Pancreas (tissue), 10 donors: ENCODE measurements at regions not wholly inside any gene's neighbourhood (a gene's known extent, or its start where the extent isn't known, plus 50 kb on each side); places are given as distances from the start of the nearest gene placed in this dataset.

ENCODE experiments used
- ATAC-seq, 4 donors: fragments of 200-7000 bp; cut with Tn5 transposase; one replicate each; pipeline versions ENCODE4 v1.8.0 to v1.9.1; 2020; ENCODE audit warnings: mild to moderate bottlenecking in 4 of 4, moderate library complexity in 4 of 4
- DNase-seq, 6 donors: peaks; one replicate each; pipeline ENCODE4 v3.0.0-alpha.2; 2020
- FAIRE-seq: peaks from 2 replicates; lab custom pipeline; 2012; peaks lifted over from hg19 to GRCh38; lab: Jason Lieb, UNC
- H3K27ac ChIP-seq, 4 donors: fragments of 200-600 bp; sonication (generic); 1 replicate in 3 of 4; 2 replicates in 1 of 4; pipeline versions ENCODE4 v1.5.0 to v1.8.0; 2020
- H3K27me3 ChIP-seq, 4 donors: fragments of 200-600 bp; one replicate each; pipeline ENCODE4 v1.8.0; 2021
- H3K36me3 ChIP-seq, 3 donors: fragments of 200-600 bp; sonication (generic) in 1 of 3; one replicate each; pipeline versions ENCODE4 v1.5.0 to v1.8.0; 2020 to 2021
- H3K4me1 ChIP-seq, 3 donors: fragments of 200-600 bp; one replicate each; pipeline ENCODE4 v1.8.0; 2021
- H3K4me3 ChIP-seq, 4 donors: fragments of 200-600 bp; sonication (generic) in 2 of 4; one replicate each; pipeline versions ENCODE4 v1.5.0 to v1.8.0; 2020 to 2021
- H3K9me3 ChIP-seq, 4 donors: fragments of 200-600 bp; one replicate each; pipeline ENCODE4 v1.8.0; 2021
- WGBS, 2 donors: extraction: QIAGEN DNeasy Blood & Tissue Kit; methylation state at CpG; one replicate each; pipeline ENCODE4 v1.1.7; 2013; 5-methylcytosine and 5-hydroxymethylcytosine counted together
- intact Hi-C, 3 donors: fragments of 100-400 bp; cut with DNase I; formaldehyde crosslinking; loops; one replicate each; pipeline versions ENCODE4 v1.11.1 to v1.14.2; 2022
- TF ChIP-seq, protein P1 (sequence below), 4 donors: fragments of 200-600 bp; sonication (generic) in 3 of 4; IDR thresholded peaks; one replicate each; pipeline versions ENCODE4 v1.5.0 to v1.8.0; 2021; ENCODE audit warnings: antibody characterized with exemption in 4 of 4
- donor health status: healthy with polysubstance abuse.
- donor health status: DM: no; HTN: no; CAD: no; lungs with moderate emphysema.
- donor health status: DM: no; HTN: no; CAD: no.
- donor health status: control.
- donor health status: control.
- donor health status: Bipolar disorder and iron deficiency.
- donor health status: DM: yes; HTN: yes; CAD: no.
- donor health status: DM: no; HTN: no; CAD: no.
- donor health status: DM: no; HTN: no; CAD: no.
- donor health status: DM: yes; HTN: yes; CAD: no.

DNA sequence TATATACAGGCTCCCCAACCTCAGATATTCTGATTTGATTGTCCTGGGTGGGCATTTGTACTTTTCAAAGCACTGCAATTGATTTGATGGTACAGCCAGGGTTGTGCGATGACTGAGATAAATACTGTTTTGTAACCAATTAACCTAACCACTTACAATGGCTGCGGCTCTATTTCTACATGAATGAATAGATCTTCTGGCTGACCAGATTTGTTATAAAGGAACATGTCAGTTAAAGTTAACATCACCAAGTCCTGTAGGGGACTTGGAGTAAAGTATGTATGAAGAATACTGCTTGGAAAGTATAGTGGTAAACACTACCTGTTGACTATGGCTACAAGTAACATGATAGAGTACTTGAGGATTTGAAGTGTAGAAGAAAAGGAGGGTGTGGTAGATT lies 369.2 kb upstream of the JAG1 start:
- Histone ChIP-seq H3K36me3 (no peaks in the 10 kb centered on the region), H3K9me3 (no peaks in the 10 kb centered on the region), H3K4me3 (no peak overlapping the region), H3K27ac (no peak overlapping the region), H3K4me1 (no peaks in the 10 kb centered on the region), H3K27me3 (no peaks in the 10 kb centered on the region)
- FAIRE-seq (no peak), ATAC-seq (no peak), DNase-seq (no peak)
- WGBS, 2 donors: 91 to 94% methylated on average over 2 of the region's 2 CpGs
- intact Hi-C loops: no loop called here
- TF ChIP-seq, protein P1, sequence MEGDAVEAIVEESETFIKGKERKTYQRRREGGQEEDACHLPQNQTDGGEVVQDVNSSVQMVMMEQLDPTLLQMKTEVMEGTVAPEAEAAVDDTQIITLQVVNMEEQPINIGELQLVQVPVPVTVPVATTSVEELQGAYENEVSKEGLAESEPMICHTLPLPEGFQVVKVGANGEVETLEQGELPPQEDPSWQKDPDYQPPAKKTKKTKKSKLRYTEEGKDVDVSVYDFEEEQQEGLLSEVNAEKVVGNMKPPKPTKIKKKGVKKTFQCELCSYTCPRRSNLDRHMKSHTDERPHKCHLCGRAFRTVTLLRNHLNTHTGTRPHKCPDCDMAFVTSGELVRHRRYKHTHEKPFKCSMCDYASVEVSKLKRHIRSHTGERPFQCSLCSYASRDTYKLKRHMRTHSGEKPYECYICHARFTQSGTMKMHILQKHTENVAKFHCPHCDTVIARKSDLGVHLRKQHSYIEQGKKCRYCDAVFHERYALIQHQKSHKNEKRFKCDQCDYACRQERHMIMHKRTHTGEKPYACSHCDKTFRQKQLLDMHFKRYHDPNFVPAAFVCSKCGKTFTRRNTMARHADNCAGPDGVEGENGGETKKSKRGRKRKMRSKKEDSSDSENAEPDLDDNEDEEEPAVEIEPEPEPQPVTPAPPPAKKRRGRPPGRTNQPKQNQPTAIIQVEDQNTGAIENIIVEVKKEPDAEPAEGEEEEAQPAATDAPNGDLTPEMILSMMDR (IDR thresholded peaks at IDR 0.05): no peak

DNA sequence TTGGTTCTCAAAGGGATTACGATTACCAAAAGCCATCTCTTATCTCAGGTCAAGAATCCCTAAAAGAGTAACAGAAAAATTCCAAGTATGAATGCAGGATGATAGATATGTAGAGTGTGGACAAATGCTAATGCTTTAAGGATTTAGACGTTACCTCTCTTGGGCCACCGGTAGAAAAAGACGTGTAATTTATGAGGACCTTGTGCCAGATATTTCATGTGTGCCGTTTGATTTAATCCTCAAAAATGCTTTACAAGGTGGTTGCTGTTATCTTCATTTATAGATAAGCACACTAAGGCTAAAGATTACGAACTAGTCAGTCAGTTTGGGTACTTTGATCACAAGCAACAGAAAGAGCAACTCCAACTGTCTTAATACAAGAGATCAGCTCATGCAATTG lies 370.8 kb upstream of the JAG1 start:
- no peaks in the 10 kb centered on the region for H3K9me3 ChIP-seq

GRCh38 chr20:11045412-11046175 lies 371.8 kb upstream of the JAG1 start:
- 88 to 91% methylated on average over 8 of the region's 8 CpGs for WGBS, 2 donors
- no peak overlapping the region for H3K27ac ChIP-seq
- no peaks in the 10 kb centered on the region for H3K36me3 ChIP-seq
- H3K4me1 ChIP-seq: no peaks in the 10 kb centered on the region
- TF ChIP-seq, protein P1 (IDR thresholded peaks at IDR 0.05): no peak
- H3K9me3 ChIP-seq: no peaks in the 10 kb centered on the region
- intact Hi-C loops: no loop called here
- DNase-seq (no peak), ATAC-seq (no peak), FAIRE-seq (no peak)
- no peak overlapping the region for H3K4me3 ChIP-seq
- H3K27me3 ChIP-seq: no peaks in the 10 kb centered on the region

More for the DNA sequence above, 370.8 kb upstream of the JAG1 start:
- Histone ChIP-seq H3K27ac (no peak overlapping the region), H3K4me3 (no peak overlapping the region), H3K36me3 (no peaks in the 10 kb centered on the region), H3K4me1 (no peaks in the 10 kb centered on the region), H3K27me3 (no peaks in the 10 kb centered on the region)
- TF ChIP-seq, protein P1 (IDR thresholded peaks at IDR 0.05): no peak
- FAIRE-seq (no peak), DNase-seq (no peak), ATAC-seq (no peak)
- intact Hi-C loops: no loop called here
- 71 to 73% methylated on average over 6 of the region's 6 CpGs for WGBS, 2 donors

DNA sequence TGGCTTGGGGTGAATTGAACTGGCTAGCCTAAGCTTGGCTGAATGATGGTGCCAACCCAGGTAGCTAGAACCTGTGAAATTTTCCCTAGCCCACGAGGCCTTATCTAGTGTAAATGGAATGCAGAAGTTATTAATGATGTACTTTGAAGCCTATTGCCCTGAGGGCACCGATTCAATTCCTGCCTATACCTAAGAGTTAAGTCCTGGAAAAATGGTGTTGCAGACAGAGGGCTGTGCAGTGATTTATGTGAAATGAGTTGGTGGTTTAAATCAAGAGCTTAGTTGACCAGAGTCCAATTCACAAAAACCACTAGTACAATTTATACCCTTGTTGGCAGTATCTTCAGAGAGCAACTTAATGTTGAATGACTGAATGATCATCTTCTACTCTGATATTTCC lies 373.8 kb upstream of the JAG1 start:
- WGBS, 2 donors: 20 to 23% methylated on average over 2 of the region's 2 CpGs
- Histone ChIP-seq H3K27ac (no peak overlapping the region), H3K36me3 (no peaks in the 10 kb centered on the region), H3K9me3 (no peaks in the 10 kb centered on the region), H3K4me3 (no peak overlapping the region), H3K4me1 (no peaks in the 10 kb centered on the region), H3K27me3 (no peaks in the 10 kb centered on the region)
- TF ChIP-seq, protein P1 (IDR thresholded peaks at IDR 0.05): no peak
- ATAC-seq: peak in 1 of 4 donors; percentile 28
- intact Hi-C loops: no loop called here
- FAIRE-seq: no peak
- no peak for DNase-seq

DNA sequence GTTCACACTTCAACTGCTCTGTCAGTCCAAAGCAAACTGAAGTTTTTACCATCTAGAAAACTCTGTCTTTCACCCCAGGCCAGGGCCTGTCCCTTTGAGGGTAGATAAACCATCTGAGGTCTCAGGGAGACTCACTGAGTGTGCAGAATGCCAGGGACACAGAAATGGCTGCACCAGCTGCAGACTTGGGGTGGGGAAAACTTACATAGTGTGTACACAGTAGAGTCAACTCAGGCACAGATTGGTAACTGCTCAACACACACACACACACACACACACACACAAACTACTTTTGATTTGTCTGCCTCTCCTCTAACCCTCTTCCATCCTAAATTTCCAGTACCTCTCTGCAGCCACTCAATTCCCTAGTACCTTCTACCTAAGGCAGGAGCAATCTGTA lies 374.9 kb upstream of the JAG1 start:
- H3K36me3 ChIP-seq: no peaks in the 10 kb centered on the region
- H3K27me3 ChIP-seq: no peaks in the 10 kb centered on the region
- no peak for ATAC-seq
- no peak overlapping the region for H3K27ac ChIP-seq
- TF ChIP-seq, protein P1 (IDR thresholded peaks at IDR 0.05): no peak
- intact Hi-C loops: no loop called here
- H3K4me3 ChIP-seq: no peak overlapping the region
- no peaks in the 10 kb centered on the region for H3K4me1 ChIP-seq
- no peak for DNase-seq
- no peaks in the 10 kb centered on the region for H3K9me3 ChIP-seq
- FAIRE-seq: no peak
